GM12875 (cell line): ENCODE measurements at regions not wholly inside any gene's neighbourhood (a gene's known extent, or its start where the extent isn't known, plus 50 kb on each side); places are given as distances from the start of the nearest gene placed in this dataset.

ENCODE experiments used
- H3K4me3 ChIP-seq: one replicate; pipeline ENCODE4 v1.5.1; 2011; ENCODE audit warnings: low read depth, low read length, control low read depth
- TF ChIP-seq, protein P1 (sequence below): IDR thresholded peaks from 2 replicates; pipeline ENCODE4 v1.5.1; 2011; ENCODE audit warnings: low read depth, mild to moderate bottlenecking, control low read depth, inconsistent platforms, low read length, moderate library complexity, borderline replicate concordance; ENCODE audit not compliant: insufficient read depth

DNA sequence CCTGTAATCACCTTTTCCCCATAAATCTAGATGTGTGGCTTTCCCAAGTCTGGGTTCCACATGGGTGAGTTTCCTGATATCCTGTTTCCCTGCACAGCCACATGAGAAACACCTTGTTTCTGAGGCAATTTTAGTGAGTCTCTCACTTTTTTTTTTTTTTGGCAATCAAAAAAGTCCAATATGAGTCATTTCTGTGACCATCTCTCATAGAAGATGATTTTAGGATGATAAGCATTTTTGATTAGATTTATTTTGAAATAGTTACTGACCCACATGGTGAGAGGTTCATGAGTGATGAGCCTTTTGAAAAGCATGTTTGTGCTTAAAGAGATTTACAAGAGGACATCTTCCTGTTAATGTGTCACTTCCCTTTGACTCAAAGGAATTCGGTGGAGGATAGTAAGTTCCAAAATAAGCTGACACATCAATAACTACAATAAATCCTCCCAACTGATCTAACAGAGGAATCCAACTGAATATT is 464.0 kb downstream of the INHBA start:
- TF ChIP-seq, protein P1, sequence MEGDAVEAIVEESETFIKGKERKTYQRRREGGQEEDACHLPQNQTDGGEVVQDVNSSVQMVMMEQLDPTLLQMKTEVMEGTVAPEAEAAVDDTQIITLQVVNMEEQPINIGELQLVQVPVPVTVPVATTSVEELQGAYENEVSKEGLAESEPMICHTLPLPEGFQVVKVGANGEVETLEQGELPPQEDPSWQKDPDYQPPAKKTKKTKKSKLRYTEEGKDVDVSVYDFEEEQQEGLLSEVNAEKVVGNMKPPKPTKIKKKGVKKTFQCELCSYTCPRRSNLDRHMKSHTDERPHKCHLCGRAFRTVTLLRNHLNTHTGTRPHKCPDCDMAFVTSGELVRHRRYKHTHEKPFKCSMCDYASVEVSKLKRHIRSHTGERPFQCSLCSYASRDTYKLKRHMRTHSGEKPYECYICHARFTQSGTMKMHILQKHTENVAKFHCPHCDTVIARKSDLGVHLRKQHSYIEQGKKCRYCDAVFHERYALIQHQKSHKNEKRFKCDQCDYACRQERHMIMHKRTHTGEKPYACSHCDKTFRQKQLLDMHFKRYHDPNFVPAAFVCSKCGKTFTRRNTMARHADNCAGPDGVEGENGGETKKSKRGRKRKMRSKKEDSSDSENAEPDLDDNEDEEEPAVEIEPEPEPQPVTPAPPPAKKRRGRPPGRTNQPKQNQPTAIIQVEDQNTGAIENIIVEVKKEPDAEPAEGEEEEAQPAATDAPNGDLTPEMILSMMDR = no peak
- no peak overlapping the region for H3K4me3 ChIP-seq

DNA sequence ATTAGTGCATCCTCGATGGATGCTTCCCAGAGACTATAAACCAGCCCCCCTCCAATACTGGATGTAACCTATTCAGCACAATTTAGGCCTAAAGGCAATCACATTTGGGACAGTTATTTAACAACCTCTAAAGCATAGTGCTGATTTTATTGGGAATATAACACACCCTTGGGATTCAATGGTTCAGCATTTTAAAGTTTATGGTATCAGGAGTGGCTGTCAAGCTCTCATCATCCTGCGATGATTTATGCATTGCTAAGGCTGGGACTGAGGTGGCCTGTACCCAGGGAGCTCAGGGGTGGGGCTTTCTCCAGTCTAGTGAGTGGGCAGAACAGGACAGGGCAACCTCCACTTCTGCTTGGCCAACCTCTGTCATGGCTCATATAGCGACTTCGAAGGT is 464.9 kb downstream of the INHBA start:
- no peak overlapping the region for H3K4me3 ChIP-seq
- TF ChIP-seq, protein P1 = no peak

DNA sequence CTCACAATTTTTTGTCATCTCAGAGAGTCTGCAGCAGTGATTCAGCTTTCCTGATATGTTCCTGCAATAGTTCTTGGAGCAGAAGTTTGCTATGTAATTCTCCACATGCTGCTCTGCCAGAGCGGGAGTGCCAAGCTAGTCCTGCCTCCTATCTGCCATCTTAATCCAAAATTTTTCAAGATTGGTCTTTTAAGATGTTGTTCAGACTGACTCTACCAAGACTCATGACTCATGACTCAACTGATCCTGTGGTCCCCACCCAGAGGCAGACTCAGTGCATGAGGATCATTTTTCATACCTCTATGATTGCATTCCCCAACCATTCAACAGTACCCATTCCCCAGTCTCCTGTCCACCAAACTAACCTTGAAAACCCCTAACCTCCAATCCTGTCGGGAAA is 470.8 kb downstream of the INHBA start:
- TF ChIP-seq, protein P1 = no peak
- no peak overlapping the region for H3K4me3 ChIP-seq

DNA sequence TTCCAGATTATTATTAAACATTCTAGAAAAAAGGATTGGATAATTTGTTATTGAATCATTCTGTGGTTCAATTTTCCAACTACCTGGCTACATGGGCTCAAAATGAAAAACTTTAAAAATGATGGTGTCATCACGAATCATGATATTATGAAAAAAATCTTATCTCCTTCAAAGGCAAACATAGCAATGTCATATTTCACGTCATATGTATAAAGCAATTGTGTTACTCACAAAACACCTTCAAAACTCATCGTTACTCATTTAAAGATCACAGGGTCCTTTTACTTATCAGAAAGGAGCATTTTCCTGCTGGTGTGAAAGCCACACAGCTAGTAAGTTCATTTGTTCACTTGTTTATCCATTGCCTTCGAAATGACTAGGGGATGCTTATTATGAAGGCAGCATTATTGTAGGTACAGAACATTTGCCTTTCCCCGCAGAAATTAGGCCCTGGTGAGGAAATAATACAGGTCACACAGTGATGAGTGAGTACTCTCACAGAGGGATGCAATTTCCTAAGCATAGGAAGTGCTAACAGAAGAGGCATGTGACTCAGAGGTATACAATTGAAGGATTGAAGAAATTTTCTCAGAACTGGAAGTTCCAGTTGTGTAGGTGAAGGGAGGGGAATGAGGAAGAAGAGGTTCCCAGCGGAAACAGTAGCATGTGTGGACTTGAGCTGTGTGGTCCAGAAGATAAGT is 478.7 kb downstream of the INHBA start:
- TF ChIP-seq, protein P1 = no peak
- H3K4me3 ChIP-seq = no peak overlapping the region

DNA sequence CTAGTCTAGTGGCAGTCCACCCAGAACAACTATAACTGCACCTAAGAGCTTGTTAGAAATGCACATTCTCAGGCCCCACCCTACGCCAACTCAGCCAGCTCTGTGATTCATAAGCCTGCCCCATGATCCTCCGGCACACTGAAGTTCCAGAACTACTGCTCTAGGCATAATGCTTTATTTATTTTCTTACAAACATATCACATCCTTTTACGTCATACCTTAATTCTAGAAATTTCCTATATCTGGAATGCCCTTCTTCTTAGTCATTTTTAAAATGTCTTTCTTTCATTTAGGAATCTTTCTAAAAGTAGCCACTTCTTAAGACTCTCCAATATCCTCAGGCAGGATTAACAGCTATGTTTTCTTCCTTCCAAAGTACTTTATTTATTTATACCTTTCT is 480.1 kb downstream of the INHBA start:
- no peak overlapping the region for H3K4me3 ChIP-seq
- TF ChIP-seq, protein P1 = no peak

DNA sequence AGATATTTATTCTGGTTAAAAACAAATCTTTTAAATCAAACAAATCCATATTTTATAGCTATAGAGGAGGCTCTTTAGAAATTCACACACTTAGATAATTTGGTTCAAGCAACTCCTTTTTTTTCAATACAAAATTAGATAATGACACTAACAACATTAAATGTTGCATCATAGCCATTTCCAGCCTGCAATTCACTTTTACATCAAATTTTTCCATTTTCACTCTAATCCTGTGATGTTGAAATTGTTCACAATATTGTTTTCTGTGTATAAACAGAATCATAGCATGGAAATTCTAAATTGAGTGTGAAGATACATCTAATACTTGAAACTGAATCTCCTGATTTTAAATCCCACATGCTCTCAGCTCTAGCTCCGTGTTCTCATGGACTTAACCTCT is 482.6 kb downstream of the INHBA start:
- H3K4me3 ChIP-seq = no peak overlapping the region
- TF ChIP-seq, protein P1 = no peak

DNA sequence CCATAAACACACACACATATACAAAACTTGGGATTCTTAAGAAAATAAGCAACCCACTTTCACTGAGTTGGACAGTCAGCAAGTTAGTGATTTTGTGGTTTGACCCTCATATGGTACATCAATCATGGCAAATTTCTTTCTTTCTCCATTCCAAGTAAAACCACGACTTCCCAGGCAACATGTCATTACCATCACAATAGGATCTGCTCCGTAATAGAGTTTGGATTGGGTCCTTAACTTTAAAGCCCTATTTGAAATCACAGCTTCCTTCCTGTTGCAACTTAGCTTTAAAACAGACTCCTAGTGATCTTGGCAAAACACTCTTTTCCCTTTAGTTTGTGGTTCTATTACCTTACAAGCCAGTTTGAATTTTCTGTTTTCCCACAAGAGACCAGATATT is 483.6 kb downstream of the INHBA start:
- no peak overlapping the region for H3K4me3 ChIP-seq
- TF ChIP-seq, protein P1 = no peak
